ENCODE measurements at regions not wholly inside any gene's neighbourhood (a gene's known extent, or its start where the extent isn't known, plus 50 kb on each side); places are given as distances from the start of the nearest gene placed in this dataset.

DNA sequence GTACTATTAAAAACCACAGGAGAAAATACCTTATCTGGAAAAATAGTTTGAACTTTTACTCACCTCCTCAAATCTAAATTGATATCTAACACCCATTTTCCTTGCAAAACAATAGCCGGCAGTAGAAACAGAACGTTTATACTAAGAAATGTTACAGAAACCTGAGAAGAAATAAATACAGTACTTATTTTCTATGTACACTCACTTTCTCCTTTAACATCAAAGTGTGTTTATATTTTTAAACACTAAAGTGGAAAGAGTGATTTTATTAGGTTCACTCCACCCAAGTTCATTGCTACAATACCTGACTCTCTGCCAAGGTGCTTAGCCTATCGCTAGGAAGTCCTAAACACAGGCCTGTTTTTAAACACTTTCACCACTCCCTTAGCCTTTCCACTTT lies 87.8 kb upstream of the TJP1 start:
- DNase-seq (ENCODE audit: extremely low read depth, low read depth), result no peak

DNA sequence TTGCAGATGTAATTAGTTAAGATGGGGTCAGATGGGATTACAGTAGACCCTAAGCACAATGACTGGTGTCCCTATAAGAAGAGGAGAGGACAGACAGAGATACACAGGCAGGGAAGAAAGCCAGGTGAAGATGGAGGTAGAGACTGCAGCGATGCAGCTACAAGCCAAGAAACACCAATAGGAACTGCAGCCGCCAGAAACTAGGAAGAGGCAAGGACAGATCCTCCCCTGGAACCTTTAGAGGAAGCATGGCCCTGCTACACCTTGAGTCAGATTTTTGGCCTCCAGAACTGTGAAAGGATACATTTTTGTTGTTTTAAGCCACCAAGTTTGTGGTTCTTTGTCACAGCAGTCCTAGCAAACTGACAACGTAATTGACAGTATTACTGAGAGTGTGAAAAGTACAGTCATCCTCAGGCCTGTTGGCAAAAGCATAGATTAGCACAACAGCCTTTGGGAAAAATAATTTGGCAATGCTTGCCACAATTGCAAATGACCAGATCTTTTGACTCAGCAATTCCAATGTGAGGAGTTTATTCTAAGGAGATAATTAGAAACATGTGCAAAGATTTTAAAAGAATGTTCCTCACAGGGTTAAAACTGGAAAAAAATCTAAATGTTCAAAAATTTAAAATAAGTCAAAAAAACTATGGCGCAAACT lies 82.6 kb upstream of the TJP1 start:
- TF ChIP-seq, protein P1, sequence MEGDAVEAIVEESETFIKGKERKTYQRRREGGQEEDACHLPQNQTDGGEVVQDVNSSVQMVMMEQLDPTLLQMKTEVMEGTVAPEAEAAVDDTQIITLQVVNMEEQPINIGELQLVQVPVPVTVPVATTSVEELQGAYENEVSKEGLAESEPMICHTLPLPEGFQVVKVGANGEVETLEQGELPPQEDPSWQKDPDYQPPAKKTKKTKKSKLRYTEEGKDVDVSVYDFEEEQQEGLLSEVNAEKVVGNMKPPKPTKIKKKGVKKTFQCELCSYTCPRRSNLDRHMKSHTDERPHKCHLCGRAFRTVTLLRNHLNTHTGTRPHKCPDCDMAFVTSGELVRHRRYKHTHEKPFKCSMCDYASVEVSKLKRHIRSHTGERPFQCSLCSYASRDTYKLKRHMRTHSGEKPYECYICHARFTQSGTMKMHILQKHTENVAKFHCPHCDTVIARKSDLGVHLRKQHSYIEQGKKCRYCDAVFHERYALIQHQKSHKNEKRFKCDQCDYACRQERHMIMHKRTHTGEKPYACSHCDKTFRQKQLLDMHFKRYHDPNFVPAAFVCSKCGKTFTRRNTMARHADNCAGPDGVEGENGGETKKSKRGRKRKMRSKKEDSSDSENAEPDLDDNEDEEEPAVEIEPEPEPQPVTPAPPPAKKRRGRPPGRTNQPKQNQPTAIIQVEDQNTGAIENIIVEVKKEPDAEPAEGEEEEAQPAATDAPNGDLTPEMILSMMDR (IDR thresholded peaks at IDR 0.05; ENCODE audit: low read depth, low read length, missing control alignments), result no peak
- no peak for DNase-seq (ENCODE audit: extremely low read depth, low read depth)

More for the DNA sequence above, 87.8 kb upstream of the TJP1 start:
- H3K4me3 ChIP-seq (replicated peaks; ENCODE audit: low read depth, low read length), result no peak overlapping the region
- TF ChIP-seq, protein P1 (IDR thresholded peaks at IDR 0.05; ENCODE audit: low read depth, low read length, missing control alignments), result no peak

DNA sequence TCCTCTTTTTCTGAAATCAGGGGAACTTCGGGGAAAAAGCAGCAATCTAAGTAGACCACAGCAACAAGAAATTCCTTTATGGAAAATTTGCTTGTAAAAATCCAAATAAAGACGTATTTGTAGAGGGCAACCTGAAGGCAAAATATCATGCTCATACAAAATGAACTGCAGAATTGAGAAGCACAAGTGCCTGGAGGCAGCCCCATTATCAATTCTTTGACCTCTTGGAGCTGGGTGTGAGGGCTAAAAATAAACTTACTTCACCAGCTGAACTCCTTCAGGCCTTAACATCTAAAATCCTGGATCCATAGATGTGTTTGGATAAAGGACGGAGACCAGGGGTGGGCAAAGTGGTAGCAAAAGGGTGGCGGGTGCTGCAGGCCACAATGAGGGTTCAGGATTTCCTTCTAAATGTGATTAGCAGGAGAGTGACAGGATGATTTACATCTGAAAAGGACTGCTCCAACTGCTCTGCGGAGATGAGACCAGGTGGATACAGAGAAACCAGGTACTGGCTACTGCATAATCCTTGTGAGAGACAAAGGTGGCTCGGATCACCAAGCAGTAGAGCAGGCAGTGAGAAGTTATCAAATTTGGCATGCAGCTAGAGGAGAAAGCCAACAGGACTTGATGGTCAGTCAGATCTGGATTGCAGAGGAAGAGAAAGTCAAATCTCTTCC lies 81.7 kb upstream of the TJP1 start:
- no peak overlapping the region for H3K4me3 ChIP-seq (replicated peaks; ENCODE audit: low read depth, low read length)
- TF ChIP-seq, protein P1 (IDR thresholded peaks at IDR 0.05; ENCODE audit: low read depth, low read length, missing control alignments), result no peak
- no peak for DNase-seq (ENCODE audit: extremely low read depth, low read depth)

More for the DNA sequence above, 82.6 kb upstream of the TJP1 start:
- H3K4me3 ChIP-seq (replicated peaks; ENCODE audit: low read depth, low read length), result no peak overlapping the region

DNA sequence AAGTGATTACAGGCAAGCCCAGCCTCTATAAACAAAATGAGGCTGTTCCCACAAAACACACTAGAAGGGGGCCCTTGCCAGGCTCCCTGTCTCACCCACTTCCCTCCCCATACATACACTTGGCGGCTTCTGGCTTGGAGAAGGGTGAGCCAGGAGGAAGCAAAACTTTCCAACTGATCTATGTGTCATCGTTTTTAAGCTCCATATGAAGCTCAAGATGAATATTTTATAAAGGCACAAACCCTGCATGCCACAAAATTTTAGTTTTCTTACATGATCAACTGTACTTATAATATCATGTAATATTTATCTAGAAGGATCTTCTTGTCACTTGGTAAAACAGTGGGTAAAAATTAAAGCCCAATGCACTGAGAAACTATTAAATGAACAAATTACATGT lies 80.8 kb upstream of the TJP1 start:
- no peak overlapping the region for H3K4me3 ChIP-seq (replicated peaks; ENCODE audit: low read depth, low read length)
- TF ChIP-seq, protein P1 (IDR thresholded peaks at IDR 0.05; ENCODE audit: low read depth, low read length, missing control alignments), result no peak
- no peak for DNase-seq (ENCODE audit: extremely low read depth, low read depth)

DNA sequence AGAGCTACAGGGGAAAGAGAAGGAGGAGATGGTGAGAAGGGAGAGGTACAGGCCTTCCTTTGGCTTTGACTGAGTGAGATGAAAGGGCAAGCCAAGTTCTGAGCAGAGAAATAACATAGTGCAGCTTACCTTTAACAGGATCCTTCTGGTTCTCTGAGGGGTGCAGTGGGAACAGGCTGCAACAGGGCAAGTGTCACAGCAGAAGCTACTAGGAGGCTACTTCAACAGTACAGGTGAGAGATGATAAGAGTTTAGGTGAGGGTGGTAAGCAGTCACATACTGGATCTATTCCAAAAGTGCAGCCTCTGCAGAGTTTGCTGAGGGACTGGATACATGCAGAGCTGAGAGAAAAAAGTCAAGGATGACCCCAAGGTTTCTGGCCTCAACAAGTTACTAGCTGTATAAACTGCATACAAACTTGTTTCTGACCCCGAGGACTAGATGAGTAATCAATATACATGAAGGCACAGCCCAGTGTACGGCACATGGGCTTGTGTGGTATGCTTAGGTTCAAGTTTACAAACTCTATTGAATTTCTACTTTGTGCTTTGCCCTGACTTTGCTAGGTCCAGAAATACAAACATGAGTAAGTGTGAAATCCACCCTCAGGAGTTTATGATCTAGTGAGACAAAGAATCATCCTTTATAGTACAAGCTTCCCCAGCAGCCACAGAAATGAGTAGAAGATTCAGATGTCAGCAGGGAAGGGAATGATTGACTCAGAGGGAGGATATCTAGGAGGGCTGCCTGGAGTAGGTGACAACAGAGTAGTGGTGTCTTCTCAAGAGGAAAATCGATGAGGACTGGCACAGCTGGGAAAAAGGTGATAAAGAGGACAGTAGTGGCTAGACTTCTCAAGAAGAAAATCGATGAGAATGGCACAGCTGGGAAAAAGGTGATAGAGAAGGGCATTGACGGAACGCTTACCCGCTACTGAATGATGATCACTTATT lies 78.2 kb upstream of the TJP1 start:
- no peak for DNase-seq (ENCODE audit: extremely low read depth, low read depth)
- H3K4me3 ChIP-seq (replicated peaks; ENCODE audit: low read depth, low read length), result no peak overlapping the region
- TF ChIP-seq, protein P1 (IDR thresholded peaks at IDR 0.05; ENCODE audit: low read depth, low read length, missing control alignments), result no peak

DNA sequence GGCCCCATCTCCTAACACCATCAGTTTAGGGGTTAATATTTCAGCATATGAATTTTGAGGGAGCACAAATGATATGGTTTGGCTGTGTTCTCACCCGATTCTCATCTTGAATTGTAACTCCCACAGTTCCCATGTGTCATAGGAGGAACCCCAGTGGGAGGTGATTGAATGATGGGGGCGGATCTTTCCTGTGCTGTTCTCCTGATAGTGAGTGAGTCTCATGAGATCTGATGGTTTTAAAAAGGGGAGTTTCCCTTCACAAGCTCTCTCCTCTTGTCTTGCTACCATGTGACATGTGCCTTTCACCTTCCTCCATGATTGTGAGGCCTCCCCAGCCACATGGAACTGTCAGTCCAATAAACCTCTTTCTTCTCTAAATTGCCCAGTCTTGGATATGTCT lies 73.8 kb upstream of the TJP1 start:
- TF ChIP-seq, protein P1 (IDR thresholded peaks at IDR 0.05; ENCODE audit: low read depth, low read length, missing control alignments), result no peak
- no peak overlapping the region for H3K4me3 ChIP-seq (replicated peaks; ENCODE audit: low read depth, low read length)
- DNase-seq (ENCODE audit: extremely low read depth, low read depth), result no peak
